SK-N-SH treated with all-trans-retinoic acid at 6 μM for 48 hours (cell line): ENCODE measurements at regions not wholly inside any gene's neighbourhood (a gene's known extent, or its start where the extent isn't known, plus 50 kb on each side); places are given as distances from the start of the nearest gene placed in this dataset.
"Not testable (repeated sequence)": the region's sequence is repeated elsewhere in the genome, so short reads cannot be mapped to it uniquely, and the experiment has no call there.

Experiments used
- PATZ1 ChIP-seq: fragments of 250-450 bp; sonication (Bioruptor Pico); IDR thresholded peaks from 2 replicates; pipeline ENCODE4 v1.8.0; 2020; ENCODE audit warnings: mild to moderate bottlenecking, moderate library complexity, borderline replicate concordance
- RARB ChIP-seq: fragments of 250-450 bp; sonication (Bioruptor Pico); IDR thresholded peaks from 2 replicates; pipeline ENCODE4 v1.8.0; 2021; ENCODE audit warnings: mild to moderate bottlenecking, moderate library complexity

- not testable (repeated sequence) for TF ChIP-seq PATZ1, RARB (CRISPR knock-in tag)
Observed at GRCh38 chr16:10258930-10259603, 76.8 kb upstream of the GRIN2A start.
